ENCODE measurements at regions not wholly inside any gene's neighbourhood (a gene's known extent, or its start where the extent isn't known, plus 50 kb on each side); places are given as distances from the start of the nearest gene placed in this dataset.

DNA sequence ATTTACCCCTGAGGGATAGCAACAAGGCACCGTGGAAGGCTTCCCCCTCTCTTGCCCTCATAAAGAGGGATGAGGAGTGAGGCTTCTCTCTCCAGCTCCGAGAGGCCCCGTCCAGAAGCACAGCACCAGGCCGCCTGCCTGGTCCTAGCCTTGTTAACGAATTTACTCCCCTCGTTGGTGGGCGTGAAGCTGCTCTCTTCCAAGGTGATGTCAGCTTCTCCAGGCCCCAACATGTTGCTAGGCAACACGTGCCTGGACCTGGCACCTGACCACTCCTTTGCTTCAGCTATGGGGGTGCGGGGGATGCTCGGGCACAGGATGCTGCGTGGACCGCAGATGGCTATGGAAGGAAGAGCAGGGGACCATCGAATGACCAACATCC is 135.2 kb upstream of the MGMT start:
- TF ChIP-seq, protein P1, sequence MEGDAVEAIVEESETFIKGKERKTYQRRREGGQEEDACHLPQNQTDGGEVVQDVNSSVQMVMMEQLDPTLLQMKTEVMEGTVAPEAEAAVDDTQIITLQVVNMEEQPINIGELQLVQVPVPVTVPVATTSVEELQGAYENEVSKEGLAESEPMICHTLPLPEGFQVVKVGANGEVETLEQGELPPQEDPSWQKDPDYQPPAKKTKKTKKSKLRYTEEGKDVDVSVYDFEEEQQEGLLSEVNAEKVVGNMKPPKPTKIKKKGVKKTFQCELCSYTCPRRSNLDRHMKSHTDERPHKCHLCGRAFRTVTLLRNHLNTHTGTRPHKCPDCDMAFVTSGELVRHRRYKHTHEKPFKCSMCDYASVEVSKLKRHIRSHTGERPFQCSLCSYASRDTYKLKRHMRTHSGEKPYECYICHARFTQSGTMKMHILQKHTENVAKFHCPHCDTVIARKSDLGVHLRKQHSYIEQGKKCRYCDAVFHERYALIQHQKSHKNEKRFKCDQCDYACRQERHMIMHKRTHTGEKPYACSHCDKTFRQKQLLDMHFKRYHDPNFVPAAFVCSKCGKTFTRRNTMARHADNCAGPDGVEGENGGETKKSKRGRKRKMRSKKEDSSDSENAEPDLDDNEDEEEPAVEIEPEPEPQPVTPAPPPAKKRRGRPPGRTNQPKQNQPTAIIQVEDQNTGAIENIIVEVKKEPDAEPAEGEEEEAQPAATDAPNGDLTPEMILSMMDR (IDR thresholded peaks at IDR 0.05): no peak
- no peak for TF ChIP-seq POLR2A (IDR thresholded peaks at IDR 0.05)

Data from uterus (tissue), 2 donors.